ENCODE measurements at regions not wholly inside any gene's neighbourhood (a gene's known extent, or its start where the extent isn't known, plus 50 kb on each side); places are given as distances from the start of the nearest gene placed in this dataset.

GRCh38 chr1:5685446-5686040 is 306.7 kb downstream of the NPHP4 start:
- H3K4me3 ChIP-seq (ENCODE audit: low read depth in 1 of 2, low read length in 2 of 2): no peak overlapping the region
- no peak overlapping the region for H3K4me2 ChIP-seq (ENCODE audit: insufficient read depth, low read length)
- H4K20me1 ChIP-seq (ENCODE audit: insufficient read depth, low read length): no peaks in the 10 kb centered on the region; the same call in 1 of the 2 replicates
- ATAC-seq (ENCODE audit: insufficient read depth, low read depth) (no peak), DNase-seq (no peak)
- no peak overlapping the region for H2AFZ ChIP-seq (ENCODE audit: low read depth, low read length)
- no peaks in the 10 kb centered on the region for H3K79me2 ChIP-seq (ENCODE audit: insufficient read depth, low read length)
- no peaks in the 10 kb centered on the region for H3K4me1 ChIP-seq (ENCODE audit: insufficient read depth, low read length)
- no peaks in the 10 kb centered on the region for H3K9me3 ChIP-seq (ENCODE audit: insufficient read depth, low read length, severe bottlenecking)
- no peak overlapping the region for H3K9ac ChIP-seq (ENCODE audit: low read depth, low read length)
- peaks cover 11% of the 10 kb centered on the region for H3K27me3 ChIP-seq (ENCODE audit: insufficient read depth, low read length, poor library complexity)
- TF ChIP-seq CTCF (IDR thresholded peaks at IDR 0.05; ENCODE audit: borderline replicate concordance, extremely low read depth, low read length, poor library complexity, severe bottlenecking): no peak
- no peak for TF ChIP-seq EZH2 (IDR thresholded peaks at IDR 0.05; ENCODE audit: borderline replicate concordance, low read depth, low read length, severe bottlenecking)
- no peaks in the 10 kb centered on the region for H3K36me3 ChIP-seq (ENCODE audit: insufficient read depth, low read length)
- H3K27ac ChIP-seq (ENCODE audit: low read length): no peak overlapping the region

- Histone ChIP-seq H3K36me3 (ENCODE audit: insufficient read depth, low read length) (no peaks in the 10 kb centered on the region), H3K79me2 (ENCODE audit: insufficient read depth, low read length) (no peaks in the 10 kb centered on the region), H3K9ac (ENCODE audit: low read depth, low read length) (no peak overlapping the region), H3K27me3 (ENCODE audit: insufficient read depth, low read length, poor library complexity) (peaks cover 11% of the 10 kb centered on the region), H3K27ac (ENCODE audit: low read length) (no peak overlapping the region), H4K20me1 (ENCODE audit: insufficient read depth, low read length) (no peaks in the 10 kb centered on the region; the same call in 1 of the 2 replicates), H2AFZ (ENCODE audit: low read depth, low read length) (no peak overlapping the region), H3K9me3 (ENCODE audit: insufficient read depth, low read length, severe bottlenecking) (no peaks in the 10 kb centered on the region), H3K4me1 (ENCODE audit: insufficient read depth, low read length) (no peaks in the 10 kb centered on the region), H3K4me2 (ENCODE audit: insufficient read depth, low read length) (no peak overlapping the region), H3K4me3 (ENCODE audit: low read depth in 1 of 2, low read length in 2 of 2) (no peak overlapping the region)
- ATAC-seq (ENCODE audit: insufficient read depth, low read depth) (no peak), DNase-seq (no peak)
- TF ChIP-seq EZH2 (IDR thresholded peaks at IDR 0.05; ENCODE audit: borderline replicate concordance, low read depth, low read length, severe bottlenecking) (no peak), CTCF (IDR thresholded peaks at IDR 0.05; ENCODE audit: borderline replicate concordance, extremely low read depth, low read length, poor library complexity, severe bottlenecking) (no peak)
Observed at GRCh38 chr1:5684791-5685190, 307.4 kb downstream of the NPHP4 start.

GRCh38 chr1:5683446-5683845 is 308.8 kb downstream of the NPHP4 start:
- H3K79me2 ChIP-seq (ENCODE audit: insufficient read depth, low read length): no peaks in the 10 kb centered on the region
- no peak for DNase-seq
- peaks cover 11% of the 10 kb centered on the region for H3K27me3 ChIP-seq (ENCODE audit: insufficient read depth, low read length, poor library complexity)

More at GRCh38 chr1:5683446-5683845, 308.8 kb downstream of the NPHP4 start:
- Histone ChIP-seq H3K4me2 (ENCODE audit: insufficient read depth, low read length) (no peak overlapping the region), H2AFZ (ENCODE audit: low read depth, low read length) (no peak overlapping the region), H3K9ac (ENCODE audit: low read depth, low read length) (no peak overlapping the region), H3K27ac (ENCODE audit: low read length) (no peak overlapping the region), H3K4me3 (ENCODE audit: low read depth in 1 of 2, low read length in 2 of 2) (no peak overlapping the region), H3K36me3 (ENCODE audit: insufficient read depth, low read length) (no peaks in the 10 kb centered on the region), H4K20me1 (ENCODE audit: insufficient read depth, low read length) (no peaks in the 10 kb centered on the region; the same call in 1 of the 2 replicates), H3K4me1 (ENCODE audit: insufficient read depth, low read length) (no peaks in the 10 kb centered on the region), H3K9me3 (ENCODE audit: insufficient read depth, low read length, severe bottlenecking) (no peaks in the 10 kb centered on the region)
- TF ChIP-seq EZH2 (IDR thresholded peaks at IDR 0.05; ENCODE audit: borderline replicate concordance, low read depth, low read length, severe bottlenecking) (no peak), CTCF (IDR thresholded peaks at IDR 0.05; ENCODE audit: borderline replicate concordance, extremely low read depth, low read length, poor library complexity, severe bottlenecking) (no peak)
- no peak for ATAC-seq (ENCODE audit: insufficient read depth, low read depth)
